Raji (cell line): ENCODE measurements at regions not wholly inside any gene's neighbourhood (a gene's known extent, or its start where the extent isn't known, plus 50 kb on each side); places are given as distances from the start of the nearest gene placed in this dataset.

Experiments used
- POLR2A ChIP-seq: IDR thresholded peaks from 2 replicates; pipeline ENCODE4 v1.6.1; 2011; ENCODE audit warnings: low read depth, low read length, control low read depth; ENCODE audit not compliant: insufficient read depth

DNA sequence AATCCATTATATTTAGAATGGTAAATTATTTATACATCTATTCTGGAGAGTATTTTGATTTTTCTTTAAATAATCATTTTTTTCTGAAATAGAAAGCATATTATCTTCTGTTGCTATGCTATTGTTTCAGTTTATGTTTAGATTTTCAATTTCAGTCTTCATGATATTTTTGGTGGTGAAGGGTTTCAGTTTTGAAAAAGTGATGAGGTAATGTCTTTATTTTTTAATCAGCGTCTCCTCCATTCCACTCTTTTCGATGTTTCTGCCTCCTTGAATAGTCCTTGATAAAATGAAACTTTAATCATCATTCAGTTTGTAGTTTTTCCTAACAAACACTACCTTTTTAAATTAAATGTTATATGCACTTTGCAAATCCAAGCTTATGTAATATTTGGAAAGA, 428.6 kb downstream of the PTPRC start:
- TF ChIP-seq POLR2A, result no peak

DNA sequence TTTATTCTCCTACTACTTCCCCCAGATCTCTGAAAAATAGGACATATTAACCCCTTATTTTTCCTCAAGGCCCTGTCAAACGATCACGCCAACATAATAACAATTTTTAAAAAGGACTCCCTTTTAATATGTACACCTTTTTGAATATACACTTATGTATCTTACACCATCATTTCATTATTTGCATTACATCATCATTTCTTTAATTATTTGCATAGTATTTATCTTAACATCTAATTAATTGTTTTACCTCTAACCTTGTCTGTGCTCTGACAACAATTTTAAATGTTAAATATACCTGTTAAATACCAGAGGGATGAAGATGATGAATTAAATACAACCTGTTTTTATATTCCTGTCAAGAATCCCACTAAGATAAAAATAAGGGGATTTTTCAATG, 432.2 kb downstream of the PTPRC start:
- TF ChIP-seq POLR2A, result no peak

GRCh38 chr1:199073166-199073565, 434.3 kb downstream of the PTPRC start:
- no peak for TF ChIP-seq POLR2A

- TF ChIP-seq POLR2A, result no peak
Observed at GRCh38 chr1:199075792-199076191, 437.0 kb downstream of the PTPRC start.

- no peak for TF ChIP-seq POLR2A
Observed at GRCh38 chr1:199079994-199080393, 441.2 kb downstream of the PTPRC start.

- no peak for TF ChIP-seq POLR2A
Observed at GRCh38 chr1:199081739-199082138, 442.9 kb downstream of the PTPRC start.

DNA sequence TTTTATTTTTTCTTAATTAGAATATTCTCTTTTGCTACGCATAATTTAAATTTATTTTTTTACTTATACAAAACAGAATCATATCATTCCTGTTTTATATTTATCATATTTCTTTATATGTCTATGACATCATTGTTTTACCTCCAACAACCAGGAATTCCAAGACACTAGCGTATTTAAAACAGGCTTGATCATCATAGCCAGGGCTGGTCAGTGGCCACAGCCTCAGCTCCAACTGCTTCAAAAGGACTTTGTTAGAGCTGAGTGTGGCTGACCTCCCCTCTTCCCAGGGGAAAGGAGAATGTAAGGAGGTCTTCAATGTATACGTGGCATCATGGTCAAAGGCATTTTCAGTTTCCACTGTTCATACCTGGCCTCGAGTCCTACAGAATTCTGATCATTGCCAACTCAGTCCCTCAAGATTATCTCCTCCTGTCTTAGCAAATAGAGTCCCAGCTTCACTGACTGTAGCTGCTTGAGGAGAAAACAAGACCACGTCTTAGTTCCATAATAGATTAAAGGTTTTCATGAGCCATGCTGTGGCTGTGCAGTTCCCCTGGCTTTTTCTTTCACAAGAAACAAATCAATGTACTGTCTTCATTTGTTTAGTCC, 444.0 kb downstream of the PTPRC start:
- TF ChIP-seq POLR2A, result no peak

GRCh38 chr1:199083680-199084079, 444.8 kb downstream of the PTPRC start:
- no peak for TF ChIP-seq POLR2A

- TF ChIP-seq POLR2A, result no peak
Observed at GRCh38 chr1:199084293-199084692, 445.5 kb downstream of the PTPRC start.

DNA sequence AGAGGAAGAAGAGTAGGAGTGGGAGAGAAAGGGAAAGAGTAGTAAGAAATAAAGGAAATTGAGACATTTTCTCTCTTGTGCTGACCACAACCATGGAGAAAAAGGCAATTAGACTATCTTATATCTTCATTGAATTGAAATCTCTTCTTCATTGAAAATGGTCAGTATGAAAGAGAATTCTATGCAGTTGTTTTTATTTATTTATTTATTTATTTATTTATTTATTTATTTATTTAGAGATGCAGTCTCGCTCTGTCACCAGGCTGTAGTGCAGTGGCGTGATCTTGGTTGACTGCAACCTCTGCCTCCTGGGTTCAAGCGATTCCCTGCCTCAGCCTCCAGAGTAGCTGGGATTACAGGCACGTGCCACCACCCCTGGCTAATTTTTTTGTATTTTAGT, 447.1 kb downstream of the PTPRC start:
- no peak for TF ChIP-seq POLR2A

- no peak for TF ChIP-seq POLR2A
Observed at GRCh38 chr1:199087144-199087543, 448.3 kb downstream of the PTPRC start.

DNA sequence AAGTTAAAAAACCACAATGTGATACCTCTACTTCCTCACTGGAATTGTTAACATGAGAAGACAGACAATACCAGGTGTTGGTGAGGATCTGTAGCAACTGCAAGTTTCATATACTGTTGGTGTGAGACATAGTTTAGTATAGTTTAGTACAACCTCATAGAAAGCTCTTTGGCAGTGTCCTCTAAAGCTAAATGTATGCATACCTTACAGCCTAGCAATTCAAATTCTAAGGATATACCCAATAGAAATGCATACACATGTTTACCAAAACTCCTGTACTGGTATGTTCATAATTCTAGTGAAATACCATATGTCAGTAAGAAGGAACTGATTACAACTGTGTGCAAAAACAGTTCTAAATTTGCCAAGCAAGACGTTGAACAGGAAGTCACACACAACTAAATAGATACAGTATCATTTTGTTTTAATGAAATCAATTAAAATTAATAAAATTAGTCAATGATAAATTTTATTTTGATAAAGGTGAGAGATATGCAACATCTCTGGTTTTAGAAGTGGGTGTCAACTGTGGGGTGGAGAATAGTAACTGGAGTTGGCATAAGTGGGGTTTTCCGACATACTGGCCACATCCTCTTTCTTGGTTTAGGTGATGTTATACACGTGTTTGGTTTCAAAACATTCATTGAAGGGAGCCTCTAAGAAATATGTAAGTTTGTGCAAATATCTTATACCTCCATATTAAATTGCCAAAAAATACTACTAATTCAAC, 450.7 kb downstream of the PTPRC start:
- no peak for TF ChIP-seq POLR2A

DNA sequence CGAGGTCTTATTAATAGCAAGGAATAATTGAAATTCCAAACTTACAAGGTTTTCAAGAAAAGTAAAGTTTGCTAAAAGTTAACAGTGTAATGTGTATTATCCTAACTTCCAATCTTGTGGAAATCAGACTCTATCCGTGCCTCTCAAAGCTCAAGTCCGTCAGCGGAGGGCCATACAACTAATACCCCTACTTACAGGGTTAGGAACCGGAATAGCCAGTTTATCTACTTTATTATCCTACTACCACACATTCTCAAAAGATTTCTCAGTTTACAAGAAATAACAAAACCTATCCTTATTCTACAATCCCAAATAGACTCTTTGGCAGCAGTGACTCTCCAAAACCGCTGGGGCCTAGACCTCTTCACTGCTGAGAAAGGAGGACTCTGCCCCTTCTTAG, 457.8 kb downstream of the PTPRC start:
- no peak for TF ChIP-seq POLR2A

DNA sequence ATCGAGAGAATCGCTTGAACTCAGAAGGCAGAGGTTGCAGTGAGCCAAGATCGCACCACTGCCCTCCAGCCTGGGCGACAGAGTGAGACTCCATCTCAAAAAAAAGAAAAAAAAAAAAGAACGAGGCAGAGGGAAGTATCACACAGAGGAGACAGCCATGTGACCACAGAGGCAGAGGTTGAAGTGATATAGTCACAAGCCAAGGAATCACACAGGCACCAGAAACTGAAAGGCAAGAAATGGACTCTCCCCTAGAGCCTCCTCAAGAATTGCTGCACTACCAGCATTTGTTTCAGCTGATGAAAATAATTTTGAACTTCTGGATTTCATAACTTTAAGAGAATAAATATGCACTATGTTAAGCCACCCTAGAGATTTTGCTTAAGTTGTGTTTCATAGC, 459.6 kb downstream of the PTPRC start:
- TF ChIP-seq POLR2A, result no peak

- TF ChIP-seq POLR2A, result no peak
Observed at GRCh38 chr1:199101139-199101538, 462.3 kb downstream of the PTPRC start.

- no peak for TF ChIP-seq POLR2A
Observed at GRCh38 chr1:199101635-199102034, 462.8 kb downstream of the PTPRC start.

- TF ChIP-seq POLR2A, result no peak
Observed at GRCh38 chr1:199102239-199102638, 463.4 kb downstream of the PTPRC start.

GRCh38 chr1:199109160-199109559, 470.3 kb downstream of the PTPRC start:
- no peak for TF ChIP-seq POLR2A

GRCh38 chr1:199112365-199112764, 473.5 kb downstream of the PTPRC start:
- no peak for TF ChIP-seq POLR2A
